ENCODE measurements at regions not wholly inside any gene's neighbourhood (a gene's known extent, or its start where the extent isn't known, plus 50 kb on each side); places are given as distances from the start of the nearest gene placed in this dataset.

- Histone ChIP-seq H3K36me3 (ENCODE audit: low read depth, low read length) (no peaks in the 10 kb centered on the region), H3K9ac (ENCODE audit: low read length) (no peak overlapping the region), H3K27me3 (ENCODE audit: low read length) (no peaks in the 10 kb centered on the region), H3K4me1 (ENCODE audit: insufficient read depth, low read length) (no peaks in the 10 kb centered on the region), H3K79me2 (ENCODE audit: low read length) (no peaks in the 10 kb centered on the region), H3K9me2 (replicated peaks; ENCODE audit: low read length) (no peaks in the 10 kb centered on the region), H2AFZ (ENCODE audit: low read length) (no peak overlapping the region), H4K20me1 (ENCODE audit: low read length) (no peaks in the 10 kb centered on the region), H3K4me3 (ENCODE audit: low read length) (no peak overlapping the region), H3K9me3 (ENCODE audit: low read length) (no peaks in the 10 kb centered on the region), H3F3A (ENCODE audit: low read length, unreplicated experiment) (no peaks in the 10 kb centered on the region), H3K4me2 (ENCODE audit: low read length) (no peak overlapping the region), H3K27ac (ENCODE audit: low read length) (no peak overlapping the region)
- CTCF ChIA-PET, result no interaction called here
- BruUV-seq (replicated peaks), result no TSS peak
- no peak for DNase-seq
- TF ChIP-seq EZH2 (IDR thresholded peaks at IDR 0.05; ENCODE audit: low read length, unreplicated experiment) (no peak), CTCF (conservative IDR thresholded peaks at IDR 0.05; ENCODE audit: low read depth, low read length) (no peak), EZH2phosphoT487 (IDR thresholded peaks at IDR 0.05; ENCODE audit: borderline replicate concordance, low read length) (no peak)
- intact Hi-C loops (cut with micrococcal nuclease), result no loop called here
- POLR2A ChIA-PET (ENCODE audit: unreplicated experiment), result no interaction called here
- no peak for ATAC-seq
Observed at GRCh38 chr5:175070283-175070682, 345.9 kb downstream of the MSX2 start.

GRCh38 chr5:175060257-175060656 lies 335.9 kb downstream of the MSX2 start:
- H3K9me3 ChIP-seq (ENCODE audit: low read length), result no peaks in the 10 kb centered on the region
- no peaks in the 10 kb centered on the region for H3F3A ChIP-seq (ENCODE audit: low read length, unreplicated experiment)
- no peak overlapping the region for H3K9ac ChIP-seq (ENCODE audit: low read length)
- H3K9me2 ChIP-seq (replicated peaks; ENCODE audit: low read length), result no peaks in the 10 kb centered on the region
- H3K36me3 ChIP-seq (ENCODE audit: low read depth, low read length), result no peaks in the 10 kb centered on the region
- no peak overlapping the region for H2AFZ ChIP-seq (ENCODE audit: low read length)
- H3K27me3 ChIP-seq (ENCODE audit: low read length), result no peaks in the 10 kb centered on the region
- ChIA-PET POLR2A (ENCODE audit: unreplicated experiment) (no interaction called here), CTCF (no interaction called here)
- DNase-seq (no peak), ATAC-seq (no peak)
- H3K4me1 ChIP-seq (ENCODE audit: insufficient read depth, low read length), result no peaks in the 10 kb centered on the region
- no peak overlapping the region for H3K4me3 ChIP-seq (ENCODE audit: low read length)
- TF ChIP-seq EZH2phosphoT487 (IDR thresholded peaks at IDR 0.05; ENCODE audit: borderline replicate concordance, low read length) (no peak), CTCF (conservative IDR thresholded peaks at IDR 0.05; ENCODE audit: low read depth, low read length) (no peak), EZH2 (IDR thresholded peaks at IDR 0.05; ENCODE audit: low read length, unreplicated experiment) (no peak)
- H3K79me2 ChIP-seq (ENCODE audit: low read length), result no peaks in the 10 kb centered on the region
- H4K20me1 ChIP-seq (ENCODE audit: low read length), result no peaks in the 10 kb centered on the region
- intact Hi-C loops (cut with micrococcal nuclease), result no loop called here
- BruUV-seq (replicated peaks), result no TSS peak
- H3K27ac ChIP-seq (ENCODE audit: low read length), result no peak overlapping the region
- H3K4me2 ChIP-seq (ENCODE audit: low read length), result no peak overlapping the region

GRCh38 chr5:175059687-175060211 lies 335.4 kb downstream of the MSX2 start:
- CTCF ChIA-PET, result no interaction called here
- intact Hi-C loops (cut with micrococcal nuclease), result no loop called here
- Histone ChIP-seq H3K9me2 (replicated peaks; ENCODE audit: low read length) (no peaks in the 10 kb centered on the region), H3F3A (ENCODE audit: low read length, unreplicated experiment) (no peaks in the 10 kb centered on the region), H3K9me3 (ENCODE audit: low read length) (no peaks in the 10 kb centered on the region), H3K4me1 (ENCODE audit: insufficient read depth, low read length) (no peaks in the 10 kb centered on the region), H3K36me3 (ENCODE audit: low read depth, low read length) (no peaks in the 10 kb centered on the region), H2AFZ (ENCODE audit: low read length) (no peak overlapping the region), H3K79me2 (ENCODE audit: low read length) (no peaks in the 10 kb centered on the region), H3K9ac (ENCODE audit: low read length) (no peak overlapping the region), H3K27me3 (ENCODE audit: low read length) (no peaks in the 10 kb centered on the region), H3K27ac (ENCODE audit: low read length) (no peak overlapping the region), H3K4me3 (ENCODE audit: low read length) (no peak overlapping the region), H3K4me2 (ENCODE audit: low read length) (no peak overlapping the region), H4K20me1 (ENCODE audit: low read length) (no peaks in the 10 kb centered on the region)
- POLR2A ChIA-PET (ENCODE audit: unreplicated experiment), result no interaction called here
- no peak for DNase-seq
- BruUV-seq (replicated peaks), result no TSS peak
- ATAC-seq, result no peak
- TF ChIP-seq EZH2 (IDR thresholded peaks at IDR 0.05; ENCODE audit: low read length, unreplicated experiment) (no peak), CTCF (conservative IDR thresholded peaks at IDR 0.05; ENCODE audit: low read depth, low read length) (no peak), EZH2phosphoT487 (IDR thresholded peaks at IDR 0.05; ENCODE audit: borderline replicate concordance, low read length) (no peak)
